ENCODE measurements at regions not wholly inside any gene's neighbourhood (a gene's known extent, or its start where the extent isn't known, plus 50 kb on each side); places are given as distances from the start of the nearest gene placed in this dataset.
A peak's percentile ranks its signal among the peaks of the same experiment; 100 is the strongest.

- DNase-seq (ENCODE audit: extremely low read depth in 1 of 4, low spot score in 3 of 4) (no peak), ATAC-seq (no peak), FAIRE-seq (no peak)
- in situ Hi-C loops (cut with MboI): no loop called here
- Histone ChIP-seq H3K9ac (ENCODE audit: insufficient read depth in 1 of 2, low read depth in 2 of 2, low read length in 2 of 2) (no peak overlapping the region), H3K27me3 (ENCODE audit: control insufficient read depth in 2 of 2, insufficient read depth in 2 of 2, low read length in 2 of 2) (no peaks in the 10 kb centered on the region), H3K27ac (ENCODE audit: extremely low read depth, low read depth, low read length) (no peak overlapping the region), H3K79me2 (ENCODE audit: control insufficient read depth, insufficient read depth, low read length) (no peaks in the 10 kb centered on the region), H3K9me3 (replicated peaks; ENCODE audit: control insufficient read depth, insufficient read depth, low read depth, low read length) (no peaks in the 10 kb centered on the region), H3K9me1 (ENCODE audit: control insufficient read depth, insufficient read depth, low read length) (no peaks in the 10 kb centered on the region), H4K20me1 (replicated peaks; ENCODE audit: control insufficient read depth, insufficient read depth, low read length) (no peaks in the 10 kb centered on the region), H3K36me3 (ENCODE audit: control insufficient read depth, insufficient read depth, low read length) (no peaks in the 10 kb centered on the region), H2AFZ (ENCODE audit: low read depth, low read length) (no peak overlapping the region), H3K4me1 (replicated peaks in 1 of 2; ENCODE audit: control insufficient read depth in 2 of 2, insufficient read depth in 2 of 2, low read length in 2 of 2) (no peaks in the 10 kb centered on the region), H3K4me2 (ENCODE audit: insufficient read depth, low read length) (no peak overlapping the region), H3K4me3 (no peak overlapping the region)
- POLR2A ChIA-PET: no interaction called here
- no TSS peak for BruUV-seq (replicated peaks)
- CTCF ChIA-PET (ENCODE audit: low intra/inter-chr PET ratio): no interaction called here
- intact Hi-C loops (cut with micrococcal nuclease): no loop called here
- TF ChIP-seq FOXJ3 (CRISPR knock-in tag; IDR thresholded peaks at IDR 0.05) (no peak), CHD7 (IDR thresholded peaks at IDR 0.05; ENCODE audit: low read depth, low read length) (no peak), ZFP36 (IDR thresholded peaks at IDR 0.05; ENCODE audit: low read depth, low read length, partially characterized antibody) (peak; percentile 7), SMAD4 (CRISPR knock-in tag; conservative IDR thresholded peaks at IDR 0.05) (no peak), RNF2 (IDR thresholded peaks at IDR 0.05) (no peak), ZNF764 (CRISPR knock-in tag; IDR thresholded peaks at IDR 0.05; ENCODE audit: low read depth) (no peak)
These were observed 1629.5 kb downstream of the OTOL1 start for GRCh38 chr3:163126115-163126514.
